NCI-H2029 (cell line): ENCODE measurements at regions not wholly inside any gene's neighbourhood (a gene's known extent, or its start where the extent isn't known, plus 50 kb on each side); places are given as distances from the start of the nearest gene placed in this dataset.
"Not testable (repeated sequence)": the region's sequence is repeated elsewhere in the genome, so short reads cannot be mapped to it uniquely, and the experiment has no call there.

ENCODE experiments used
- DNase-seq: peaks from one replicate; lab custom pipeline; 2025; lab: John Stamatoyannopoulos, UW

DNA sequence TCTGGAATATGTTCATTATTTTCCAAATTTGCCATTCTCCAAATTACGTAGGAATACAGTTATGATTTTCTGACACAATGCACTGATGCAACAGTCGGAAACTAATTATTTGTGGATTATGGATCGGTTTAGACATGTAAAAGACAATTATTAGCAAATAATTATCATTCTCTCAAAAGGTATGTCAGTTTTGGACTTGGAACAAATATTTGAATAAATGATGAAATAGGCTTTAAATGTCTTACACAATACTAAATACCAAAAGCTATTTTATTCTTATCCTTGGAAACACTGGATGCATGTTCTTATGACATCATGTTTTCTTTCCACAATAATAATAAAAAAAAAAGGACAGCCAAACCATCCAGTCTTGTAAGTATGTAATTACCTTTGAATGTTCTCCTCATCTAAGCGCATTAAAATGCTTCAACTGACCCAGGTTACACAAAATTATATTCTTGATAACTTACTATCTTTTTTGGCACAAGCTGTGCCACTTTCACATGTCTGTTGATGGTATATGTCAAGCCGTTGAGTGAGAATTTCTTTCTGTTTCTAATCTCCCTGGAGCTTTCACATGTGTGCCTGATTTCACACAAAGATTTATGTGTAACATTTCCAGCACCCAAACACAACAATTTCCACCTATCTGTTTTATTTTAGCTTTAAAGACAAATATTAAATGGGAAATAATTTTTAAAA is 238.5 kb upstream of the ZNF385D start:
- no peak for DNase-seq

DNA sequence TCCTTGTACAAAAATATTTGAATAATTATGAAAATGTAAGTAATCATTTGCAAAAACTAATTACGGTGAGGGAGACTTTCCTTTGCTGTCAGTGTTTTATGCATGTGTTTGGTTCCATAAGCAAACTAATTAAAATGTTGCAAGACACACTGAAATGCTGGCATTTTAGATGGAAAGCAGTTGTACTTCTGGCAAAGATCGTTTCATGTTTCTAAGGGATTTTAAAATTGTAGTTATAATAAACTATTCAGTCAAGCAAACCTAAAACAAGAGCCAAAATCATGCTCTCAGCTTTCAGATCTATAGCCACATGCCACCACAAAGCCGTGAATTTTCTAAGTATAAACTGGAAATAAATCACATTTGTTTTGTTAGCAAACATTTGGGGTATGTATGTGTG is 240.1 kb upstream of the ZNF385D start:
- no peak for DNase-seq

DNA sequence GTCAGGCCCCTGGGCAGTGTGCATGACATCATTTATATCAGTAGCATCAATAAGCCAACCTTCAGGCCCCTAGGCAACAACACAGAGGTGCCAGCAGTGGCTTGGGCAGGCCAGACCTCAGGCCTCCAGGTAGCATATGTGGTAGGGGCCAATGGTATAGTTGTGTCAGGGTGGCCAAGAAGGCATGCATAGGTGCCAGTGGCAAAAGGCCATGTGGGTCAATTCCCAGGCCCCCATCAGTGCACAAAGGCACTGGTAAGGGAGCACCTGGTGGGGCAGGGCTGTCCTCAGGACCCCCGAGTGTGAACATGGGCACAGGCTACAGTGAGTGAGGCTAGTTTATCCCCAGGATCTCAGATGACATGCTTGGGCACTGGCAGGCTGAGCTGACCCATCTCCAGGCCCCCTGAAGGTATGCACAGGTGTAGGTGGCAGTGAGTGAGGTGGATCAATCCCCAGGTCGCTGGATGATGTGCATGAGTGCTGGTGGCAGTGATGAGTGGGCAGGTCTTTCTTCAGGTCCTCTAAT is 244.1 kb upstream of the ZNF385D start:
- no peak for DNase-seq

DNA sequence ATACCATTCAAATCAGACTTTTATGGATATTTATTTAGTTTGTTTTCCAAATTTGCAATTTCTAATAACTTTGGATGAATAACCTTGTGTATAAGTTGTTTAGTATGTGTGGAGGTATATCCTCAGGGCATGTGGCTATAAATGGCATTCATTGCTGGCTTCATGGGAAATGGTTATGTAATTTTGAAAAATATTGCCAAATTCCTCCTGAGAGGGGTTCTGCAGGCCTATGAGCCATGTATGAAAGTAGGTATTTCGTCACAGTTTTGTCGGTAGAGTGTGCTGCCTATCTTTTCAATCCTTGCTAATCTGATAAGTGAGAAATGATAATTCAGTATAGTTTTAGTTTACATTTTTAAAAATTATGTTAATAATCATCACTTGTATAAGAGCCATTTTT is 256.4 kb upstream of the ZNF385D start:
- DNase-seq, result no peak

DNA sequence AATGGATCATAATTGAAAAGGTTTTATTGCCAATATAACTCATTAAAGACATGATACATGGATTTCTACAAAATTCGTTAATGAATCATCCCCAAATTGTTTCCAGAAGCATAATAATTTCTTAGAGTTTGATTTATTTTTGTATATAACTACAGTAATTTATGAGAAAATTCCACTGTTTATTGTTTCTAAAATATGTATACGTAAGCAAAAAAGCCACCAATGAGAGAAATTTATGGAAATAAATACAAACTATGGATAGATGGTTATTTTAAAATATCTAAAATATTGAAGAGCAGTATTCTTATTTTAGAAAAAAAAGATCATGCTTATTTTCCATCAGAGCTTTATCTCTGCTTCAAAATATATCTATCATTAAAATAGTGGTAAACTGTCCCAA is 260.0 kb upstream of the ZNF385D start:
- DNase-seq, result no peak

DNA sequence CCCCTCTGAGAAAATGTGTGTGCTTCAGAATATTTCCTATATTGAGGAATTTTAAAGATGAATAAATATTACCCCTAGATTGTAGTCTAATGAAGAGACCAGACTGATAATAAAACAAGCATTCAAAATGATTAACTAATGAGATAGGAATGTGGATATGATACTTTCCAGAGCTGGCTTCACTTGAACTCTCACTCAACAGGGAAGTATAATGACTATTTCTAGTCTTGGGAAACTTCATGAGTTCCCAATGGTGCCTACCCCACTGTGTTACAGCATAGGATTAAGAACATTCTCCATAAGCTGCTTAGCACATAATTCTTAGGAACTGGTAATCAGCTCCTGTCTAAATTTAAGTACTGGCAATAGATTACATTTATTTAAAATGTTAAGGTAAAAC is 261.5 kb upstream of the ZNF385D start:
- no peak for DNase-seq

DNA sequence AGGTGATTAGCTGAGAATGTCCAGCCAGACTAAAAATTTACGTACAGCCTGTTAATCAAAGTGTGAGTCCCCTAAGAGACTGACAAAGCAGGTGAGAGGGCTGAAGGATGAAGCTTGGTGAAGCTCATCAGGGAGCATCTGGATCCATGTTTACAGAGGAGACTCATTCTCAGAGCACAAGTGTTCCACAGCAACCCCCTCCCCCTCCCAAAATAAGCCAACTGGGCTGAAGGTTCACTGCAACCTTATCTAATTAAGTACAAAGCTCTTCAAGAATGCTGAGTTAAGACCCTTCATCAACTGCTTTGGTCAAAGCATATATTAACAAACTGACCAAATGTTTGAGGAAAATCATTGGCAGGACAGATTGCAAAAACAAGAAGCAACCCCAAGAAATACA is 262.6 kb upstream of the ZNF385D start:
- no peak for DNase-seq

DNA sequence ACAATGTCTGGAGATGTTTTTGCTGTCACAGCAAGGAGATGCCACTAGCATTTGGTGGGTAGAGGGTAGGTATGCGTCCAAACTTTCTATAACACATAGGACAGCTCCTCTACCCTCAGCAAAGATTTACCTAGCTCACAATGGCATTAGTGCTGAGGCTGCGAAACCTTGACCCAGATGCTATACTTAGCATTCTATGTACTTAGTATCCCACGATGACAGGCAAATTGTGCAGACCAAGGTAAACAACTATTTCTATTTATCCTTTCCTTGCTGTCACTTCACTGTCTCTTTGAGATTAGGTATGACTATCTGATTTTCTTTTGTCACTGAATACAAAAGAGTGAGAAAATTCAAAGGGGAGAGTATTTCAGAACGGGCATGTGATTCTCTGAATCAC is 265.2 kb upstream of the ZNF385D start:
- no peak for DNase-seq

DNA sequence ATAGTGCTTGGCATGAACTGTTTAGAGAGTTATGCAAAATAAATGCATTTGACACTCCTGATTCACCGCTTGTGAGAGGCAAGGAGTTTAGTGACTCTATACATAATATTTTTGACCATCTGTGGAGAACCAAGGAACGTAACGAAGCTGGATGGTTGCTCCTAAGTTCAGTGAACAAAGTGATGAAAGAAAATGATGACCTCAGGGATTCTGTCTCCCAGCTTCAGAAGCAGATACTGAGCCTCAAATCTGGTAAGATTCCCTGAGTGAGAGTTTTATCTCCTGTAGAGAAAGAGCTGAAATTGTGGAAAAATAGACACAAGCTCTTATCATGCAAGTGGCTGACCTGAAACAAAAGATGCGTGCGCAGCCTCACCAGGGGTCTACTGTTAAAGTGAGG is 273.6 kb upstream of the ZNF385D start:
- DNase-seq, result not testable (repeated sequence)

DNA sequence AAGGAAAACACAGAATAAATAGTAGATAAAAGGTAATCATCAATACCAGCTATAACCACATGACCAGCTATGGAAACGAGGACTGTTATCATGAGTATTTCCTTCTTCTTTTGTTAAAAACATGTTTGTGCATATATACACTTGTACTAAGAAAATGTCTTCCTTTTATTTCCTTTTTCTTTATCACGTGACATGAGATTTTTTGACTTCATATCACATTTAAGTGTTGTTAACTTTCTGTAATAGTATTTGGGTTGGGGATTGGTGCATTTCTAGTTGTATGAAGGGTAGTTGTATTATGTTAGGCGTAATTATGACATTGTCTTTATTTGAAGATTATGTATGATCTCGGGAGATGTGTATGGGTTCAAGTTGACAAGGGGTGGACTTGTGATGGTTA is 278.5 kb upstream of the ZNF385D start:
- no peak for DNase-seq

DNA sequence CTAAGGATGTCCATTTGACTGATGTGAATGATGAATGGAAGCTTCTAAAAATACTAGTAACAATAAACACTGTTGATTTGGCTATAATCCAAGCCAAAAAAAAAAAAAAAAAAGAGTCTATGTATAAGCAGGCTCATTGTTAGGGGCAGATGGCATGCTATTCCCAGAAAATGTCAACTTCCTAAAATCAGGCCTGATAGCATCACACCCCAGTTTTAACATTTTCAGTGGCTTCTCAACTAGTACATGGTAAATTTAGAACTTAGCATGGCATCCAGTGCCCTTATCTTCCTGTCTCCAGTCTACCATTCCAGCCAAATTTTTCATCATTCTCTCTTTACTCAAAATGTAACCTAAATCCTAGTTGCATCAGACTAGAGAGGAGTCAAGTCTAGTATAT is 288.2 kb upstream of the ZNF385D start:
- no peak for DNase-seq

DNA sequence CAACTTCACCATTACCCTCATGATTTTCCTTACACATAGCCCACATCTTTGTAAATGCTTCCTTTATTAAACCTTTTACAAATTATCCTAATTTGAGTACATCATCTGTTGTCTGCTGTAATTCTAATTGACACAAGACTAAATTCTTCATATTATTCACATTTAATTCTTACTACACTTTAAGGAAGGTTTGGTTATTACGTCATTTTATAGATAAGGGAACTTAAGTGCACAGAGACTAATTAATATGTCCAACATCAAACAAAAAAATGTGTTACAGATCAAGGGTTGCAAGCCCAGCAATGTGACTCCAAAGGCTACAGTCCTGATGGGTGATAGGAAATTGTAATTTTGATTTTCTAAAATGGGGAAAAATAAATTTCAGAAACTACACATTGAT is 289.1 kb upstream of the ZNF385D start:
- DNase-seq, result no peak

DNA sequence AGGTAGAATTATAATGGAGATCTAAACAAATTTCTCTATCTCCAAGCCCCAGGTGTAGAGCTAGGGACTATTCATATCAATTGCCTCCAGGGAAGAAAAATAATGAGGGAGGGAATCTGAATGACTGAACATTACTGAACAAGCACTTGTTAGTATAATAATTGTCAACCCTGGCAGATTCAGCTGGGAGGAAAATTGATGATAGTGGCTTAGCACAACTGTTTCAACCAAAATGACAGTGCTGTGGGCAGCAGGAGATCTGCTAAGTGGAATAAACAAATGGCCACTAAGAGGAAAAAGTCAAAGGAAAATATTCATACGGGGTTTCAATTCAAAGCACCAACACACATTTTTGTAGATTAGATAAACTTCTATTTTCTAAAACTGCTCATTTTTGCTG is 294.9 kb upstream of the ZNF385D start:
- DNase-seq, result no peak

DNA sequence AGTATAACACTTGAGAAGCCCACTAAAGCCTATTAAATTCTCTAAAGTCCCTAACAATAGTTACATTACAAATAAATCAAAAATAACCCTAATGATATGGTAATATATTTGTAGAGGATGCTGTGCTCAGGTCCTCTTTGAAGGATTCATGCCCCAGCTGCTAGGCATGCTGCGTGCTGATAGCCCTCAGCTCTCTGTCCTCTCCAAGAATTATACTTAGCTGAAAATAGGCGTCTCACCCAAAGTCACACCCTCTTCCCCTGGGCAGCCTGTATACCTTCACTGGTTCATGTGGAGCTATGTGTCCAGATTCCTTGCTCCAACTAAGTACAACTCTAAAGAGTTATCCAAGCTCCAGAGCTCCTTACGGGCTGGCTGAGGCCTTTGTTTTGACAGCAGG is 312.5 kb upstream of the ZNF385D start:
- no peak for DNase-seq

DNA sequence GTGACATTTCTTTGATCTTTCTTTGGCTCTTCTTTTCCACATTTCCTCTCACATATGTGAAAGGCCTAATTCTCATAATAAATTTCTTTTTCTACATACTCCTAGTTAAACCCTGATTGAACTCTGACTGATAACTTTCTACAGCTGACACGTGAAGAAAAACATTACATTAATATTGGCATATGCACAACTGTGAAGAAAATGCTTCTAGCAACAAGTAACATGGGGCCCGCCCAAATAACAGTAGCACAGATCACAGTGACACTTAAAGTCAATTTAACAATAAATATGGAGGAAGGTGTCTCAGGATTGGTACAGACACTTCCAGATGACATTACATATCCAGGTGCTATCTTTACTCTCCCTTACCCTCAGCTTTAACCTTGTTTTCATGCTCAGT is 317.6 kb upstream of the ZNF385D start:
- DNase-seq, result no peak

DNA sequence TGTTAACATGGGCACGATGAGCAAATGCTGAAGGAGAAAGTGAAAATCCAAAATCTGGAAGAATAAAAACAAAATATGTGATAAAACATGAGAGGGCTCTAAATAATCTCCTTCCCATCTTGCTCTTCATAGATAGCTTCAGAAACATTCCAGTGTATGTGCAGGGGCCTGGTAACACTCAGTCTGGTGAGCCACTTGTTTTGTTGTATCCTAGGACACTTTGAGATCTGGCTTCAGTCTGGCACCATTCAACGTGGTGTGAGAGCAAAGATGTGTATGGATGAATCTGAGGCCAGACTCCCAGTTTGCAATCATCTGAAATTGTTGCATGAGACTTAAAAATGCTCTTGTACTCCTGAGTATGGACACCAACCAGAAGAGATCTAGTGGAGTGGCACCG is 337.2 kb upstream of the ZNF385D start:
- DNase-seq, result no peak

DNA sequence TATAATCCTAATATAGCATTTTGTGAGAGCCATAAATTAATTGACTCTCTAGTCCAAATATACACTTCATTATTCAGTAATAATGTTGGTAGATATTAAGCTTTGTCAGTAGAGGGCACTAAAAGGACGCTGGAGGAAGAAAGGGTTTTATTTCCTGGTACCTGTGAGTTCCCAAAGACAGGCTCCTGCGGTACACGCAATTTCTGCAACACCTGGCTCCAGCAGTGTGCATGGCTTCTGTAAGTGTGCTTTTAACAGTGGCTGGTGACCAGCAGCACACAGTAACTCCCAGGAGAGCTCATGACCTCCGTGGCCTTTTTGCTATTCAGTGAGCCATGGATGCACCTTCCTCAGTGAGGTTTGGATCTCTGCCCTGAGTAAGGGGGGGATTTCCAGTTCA is 338.3 kb upstream of the ZNF385D start:
- DNase-seq, result peak; percentile 49

DNA sequence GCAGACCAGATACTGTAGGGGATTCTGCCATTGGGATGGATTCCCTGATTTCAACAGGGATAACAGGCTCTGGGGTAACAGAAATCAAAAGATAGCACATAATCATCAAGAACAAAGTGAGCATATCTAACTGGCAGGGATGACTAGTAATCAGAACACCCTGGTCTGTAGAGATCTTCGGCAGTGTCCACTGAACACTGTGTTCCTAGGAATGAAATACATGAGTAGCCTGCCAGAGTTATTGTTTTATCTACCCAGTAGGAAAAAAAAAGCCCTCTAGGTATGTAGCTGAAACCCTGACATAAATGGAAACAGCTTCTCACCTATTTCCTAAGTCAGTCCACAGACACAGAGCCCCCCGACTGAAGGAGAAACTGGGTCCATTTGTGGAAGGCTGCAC is 340.3 kb upstream of the ZNF385D start:
- DNase-seq, result no peak

DNA sequence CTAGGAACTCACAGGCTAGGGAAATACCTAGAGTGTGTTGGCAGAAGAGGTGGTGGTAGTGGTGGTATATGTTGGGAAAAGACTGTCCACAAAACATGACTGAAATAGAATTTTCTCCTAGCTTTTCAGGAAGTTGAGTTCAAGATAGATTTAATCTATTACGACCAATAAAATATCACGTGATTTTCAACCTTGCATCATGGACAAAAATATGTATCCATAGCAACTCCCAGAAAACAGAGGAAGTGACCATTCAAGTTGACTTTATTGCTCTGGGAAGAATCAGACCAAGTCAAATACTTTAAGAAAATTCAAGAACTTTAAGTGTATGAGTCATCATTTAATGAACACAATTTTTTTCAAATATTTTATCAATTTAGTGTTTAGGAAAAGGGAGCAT is 347.0 kb upstream of the ZNF385D start:
- DNase-seq, result no peak

DNA sequence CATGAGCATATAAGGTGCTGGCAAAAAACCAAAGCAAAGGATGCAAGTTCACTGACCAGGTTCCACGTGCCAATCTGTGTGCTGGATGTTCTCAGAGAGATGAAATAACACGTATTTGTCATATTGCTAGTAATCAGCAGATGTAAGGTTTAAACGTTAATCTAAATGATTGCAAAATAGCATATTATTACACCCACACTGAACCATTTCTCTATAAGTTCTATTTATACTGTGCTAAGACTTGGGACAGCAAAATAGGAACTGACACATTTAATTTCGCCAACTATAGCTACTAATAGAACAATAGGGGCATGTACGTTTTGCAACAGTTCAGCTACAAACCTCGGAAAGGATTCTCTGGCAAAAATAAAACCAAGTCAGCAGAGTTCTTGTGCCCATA is 350.3 kb upstream of the ZNF385D start:
- no peak for DNase-seq

DNA sequence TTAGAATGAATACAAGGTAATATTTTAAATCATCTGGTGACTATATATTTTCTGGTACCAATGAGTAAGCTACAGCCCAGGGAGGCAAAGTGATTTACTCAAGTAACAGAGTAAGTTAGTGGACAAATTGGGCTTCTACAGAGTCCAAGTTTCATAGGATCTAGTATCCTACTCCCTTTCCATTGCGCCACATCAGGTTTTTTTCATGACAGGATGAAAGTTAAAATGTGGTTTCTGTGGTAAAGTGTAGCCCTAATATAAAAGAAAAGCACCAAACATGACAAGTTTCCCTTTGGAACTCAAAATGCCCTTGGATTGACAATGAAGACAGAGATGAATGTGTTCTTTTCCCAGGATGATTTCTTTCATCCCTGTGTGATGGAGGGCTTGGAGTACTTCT is 350.8 kb upstream of the ZNF385D start:
- no peak for DNase-seq

DNA sequence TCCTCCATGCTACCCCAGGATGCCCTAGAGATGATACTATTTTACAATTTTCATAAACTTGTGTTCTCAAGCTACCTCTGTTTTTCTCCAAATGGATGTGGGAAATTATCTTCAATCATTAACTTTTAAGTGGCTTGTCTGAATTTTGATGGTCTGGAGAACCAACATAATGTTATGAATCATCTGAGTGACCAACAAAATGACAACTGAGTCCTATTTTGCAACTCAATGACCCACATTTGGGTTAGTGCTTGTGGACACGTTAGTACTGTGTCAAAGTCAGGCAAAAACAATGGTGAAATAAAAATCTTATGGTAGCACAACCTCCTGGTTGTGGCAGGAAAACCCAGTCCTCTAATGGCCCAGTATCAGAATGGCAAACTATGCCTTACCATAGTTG is 352.4 kb upstream of the ZNF385D start:
- DNase-seq, result no peak

DNA sequence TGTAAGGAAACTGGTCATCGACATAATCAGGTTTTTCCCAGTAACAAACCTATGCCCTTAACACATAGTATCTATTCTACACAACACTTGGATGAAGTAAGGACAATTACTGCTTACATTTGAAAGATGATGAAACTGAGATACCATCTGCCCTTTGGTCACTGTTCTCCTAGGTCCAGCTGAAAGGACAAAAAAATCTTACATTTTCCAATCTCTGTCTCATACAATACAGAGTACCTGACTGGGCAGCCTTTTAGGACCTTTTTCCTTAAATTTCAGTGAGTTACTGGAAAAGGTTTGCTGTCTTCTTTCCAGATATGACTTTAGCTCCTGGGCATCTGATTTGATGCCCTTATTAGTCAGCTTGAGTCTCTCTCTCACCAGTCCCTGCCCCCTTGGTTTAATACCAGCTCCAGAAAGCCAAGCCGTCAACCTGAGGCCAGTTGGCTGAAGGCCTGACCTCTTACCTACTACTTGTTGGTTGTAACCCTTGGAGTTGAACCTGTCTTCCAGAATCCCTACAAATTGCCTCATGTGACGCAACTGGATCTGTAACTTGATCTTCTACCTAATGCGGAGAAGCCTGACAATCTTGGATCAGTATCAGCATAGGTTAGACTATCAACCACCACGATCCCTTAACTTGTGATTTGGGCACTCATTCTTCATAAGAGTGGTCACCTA is 355.3 kb upstream of the ZNF385D start:
- DNase-seq, result no peak

DNA sequence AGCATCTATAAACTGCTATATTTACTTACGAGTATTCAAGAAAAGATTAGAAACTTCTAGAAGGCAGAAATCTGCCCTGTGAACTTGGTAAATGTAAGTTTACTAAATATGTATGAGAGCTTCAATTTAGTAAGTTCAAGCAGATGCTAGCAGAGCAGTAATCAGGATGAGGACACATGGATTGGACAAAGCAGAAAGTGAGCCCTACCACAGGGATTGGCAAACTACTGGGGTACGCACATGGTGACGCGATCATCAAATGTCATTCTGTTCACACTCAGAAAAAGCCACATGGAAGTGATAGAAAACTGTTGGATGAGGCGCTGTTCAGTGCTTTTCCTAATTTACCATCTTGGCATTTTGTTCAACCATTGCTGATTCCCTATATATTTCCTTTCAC is 360.2 kb upstream of the ZNF385D start:
- no peak for DNase-seq
